Astrocyte (in vitro differentiated cells and primary cell): ENCODE measurements at regions not wholly inside any gene's neighbourhood (a gene's known extent, or its start where the extent isn't known, plus 50 kb on each side); places are given as distances from the start of the nearest gene placed in this dataset.

Experiments
- CTCF ChIP-seq: IDR thresholded peaks from 2 replicates; pipeline ENCODE4 v1.5.1; 2011; ENCODE audit warnings: low read depth, mild to moderate bottlenecking, inconsistent platforms, low read length, moderate library complexity; ENCODE audit not compliant: insufficient read depth
- EZH2 ChIP-seq: IDR thresholded peaks from 2 replicates; pipeline ENCODE4 v1.6.1; 2012; ENCODE audit warnings: mild to moderate bottlenecking, low read length, inconsistent platforms; ENCODE audit not compliant: insufficient read depth

GRCh38 chr3:103899328-103899727 is 1464.5 kb downstream of the ZPLD1 start:
- no peak for TF ChIP-seq CTCF
- no peak for TF ChIP-seq EZH2
